HG03442 (cell line): ENCODE measurements at regions not wholly inside any gene's neighbourhood (a gene's known extent, or its start where the extent isn't known, plus 50 kb on each side); places are given as distances from the start of the nearest gene placed in this dataset.

ENCODE experiments used
- ATAC-seq: cut with Tn5 transposase; IDR thresholded peaks from one replicate; pipeline ENCODE4 v1.9.1; 2021; ENCODE audit warnings: mild to moderate bottlenecking, moderate library complexity; ENCODE audit not compliant: unreplicated experiment

GRCh38 chr3:195003893-195004289, 267.1 kb downstream of the XXYLT1 start:
- no peak for ATAC-seq

- no peak for ATAC-seq
These were observed 266.3 kb downstream of the XXYLT1 start for GRCh38 chr3:195004512-195005250.

DNA sequence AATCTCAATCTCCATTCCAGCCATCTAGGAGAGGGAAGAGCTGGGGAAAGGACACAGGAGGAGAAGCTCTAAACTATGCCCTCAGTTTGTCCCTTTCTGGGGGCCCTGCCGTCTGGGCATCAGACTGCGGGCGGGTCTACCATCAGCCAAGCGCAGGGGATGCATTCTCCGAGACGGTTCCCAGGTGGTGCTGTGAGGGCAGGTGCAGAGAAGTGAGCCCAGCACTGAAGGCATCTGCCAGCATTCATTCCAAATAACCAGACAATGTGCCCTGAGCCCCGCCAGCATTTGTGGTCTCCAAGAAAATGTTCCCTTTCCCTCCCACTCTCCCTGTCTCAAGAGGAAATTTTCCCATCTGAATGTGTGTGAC, 265.7 kb downstream of the XXYLT1 start:
- ATAC-seq = no peak

- ATAC-seq = no peak
These were observed 265.0 kb downstream of the XXYLT1 start for GRCh38 chr3:195005759-195006510.

- no peak for ATAC-seq
These were observed 263.8 kb downstream of the XXYLT1 start for GRCh38 chr3:195007151-195007550.

DNA sequence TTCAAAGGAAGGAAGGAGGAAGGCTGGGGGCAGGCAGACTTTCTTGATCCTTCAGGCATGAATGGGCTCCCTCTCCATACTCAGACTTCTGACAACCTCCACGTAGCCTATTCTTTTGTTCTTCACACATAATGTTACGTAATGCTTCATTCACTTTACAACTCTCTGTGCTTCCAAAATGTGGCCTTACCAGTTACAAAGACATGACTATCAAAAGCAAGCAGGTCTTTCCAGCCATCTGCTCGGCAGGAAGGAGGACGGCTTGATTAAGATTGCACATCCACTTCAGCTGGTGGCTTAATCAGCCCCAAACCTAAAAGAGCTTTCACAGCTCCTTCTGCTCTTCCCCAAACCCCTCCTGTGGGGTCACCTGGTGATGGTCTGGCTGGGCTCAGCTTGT, 263.2 kb downstream of the XXYLT1 start:
- ATAC-seq = no peak

DNA sequence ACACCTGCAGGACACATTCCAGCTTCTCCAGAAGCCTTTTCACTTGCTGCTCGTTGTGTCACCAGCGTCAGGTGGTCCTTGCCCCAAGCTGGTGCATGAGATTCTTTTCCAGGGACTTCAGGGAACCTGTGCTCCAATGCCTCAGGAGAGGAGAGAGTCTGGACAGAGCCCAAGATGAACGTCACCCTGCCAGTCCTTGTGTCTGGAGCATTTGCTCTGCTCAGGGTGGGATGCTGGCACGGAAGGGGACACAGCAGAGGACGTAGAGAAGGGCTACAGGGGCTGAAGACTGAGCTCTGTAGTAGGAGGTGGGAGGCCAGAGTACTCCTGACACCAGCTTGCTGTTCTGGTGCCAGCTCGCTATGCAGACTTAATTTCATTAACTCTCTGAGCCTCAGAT, 262.1 kb downstream of the XXYLT1 start:
- no peak for ATAC-seq

- no peak for ATAC-seq
These were observed 261.3 kb downstream of the XXYLT1 start for GRCh38 chr3:195009616-195010015.

GRCh38 chr3:195010551-195011100, 260.3 kb downstream of the XXYLT1 start:
- ATAC-seq = no peak

GRCh38 chr3:195011231-195011834, 259.6 kb downstream of the XXYLT1 start:
- ATAC-seq = no peak

DNA sequence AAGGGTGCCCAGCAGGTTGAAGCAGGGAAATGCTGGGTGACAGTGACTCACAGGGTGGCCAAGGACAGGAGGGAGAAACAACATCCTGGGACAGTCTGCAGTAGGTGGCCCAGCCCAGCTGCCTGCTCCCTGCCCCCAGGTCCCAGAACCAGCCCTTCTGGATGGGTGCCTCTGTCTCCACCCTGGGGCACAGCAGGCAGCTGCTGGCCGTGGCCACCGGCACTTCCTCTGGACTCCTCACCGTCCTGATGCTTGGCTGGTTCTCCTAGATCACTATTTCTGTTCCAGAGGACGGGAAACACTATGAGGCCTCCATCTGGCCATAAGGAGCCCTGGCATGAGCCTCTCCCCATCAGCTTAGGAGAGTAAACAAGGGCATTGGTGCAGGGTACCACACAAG, 258.9 kb downstream of the XXYLT1 start:
- no peak for ATAC-seq

- ATAC-seq = no peak
These were observed 258.4 kb downstream of the XXYLT1 start for GRCh38 chr3:195012571-195012970.

DNA sequence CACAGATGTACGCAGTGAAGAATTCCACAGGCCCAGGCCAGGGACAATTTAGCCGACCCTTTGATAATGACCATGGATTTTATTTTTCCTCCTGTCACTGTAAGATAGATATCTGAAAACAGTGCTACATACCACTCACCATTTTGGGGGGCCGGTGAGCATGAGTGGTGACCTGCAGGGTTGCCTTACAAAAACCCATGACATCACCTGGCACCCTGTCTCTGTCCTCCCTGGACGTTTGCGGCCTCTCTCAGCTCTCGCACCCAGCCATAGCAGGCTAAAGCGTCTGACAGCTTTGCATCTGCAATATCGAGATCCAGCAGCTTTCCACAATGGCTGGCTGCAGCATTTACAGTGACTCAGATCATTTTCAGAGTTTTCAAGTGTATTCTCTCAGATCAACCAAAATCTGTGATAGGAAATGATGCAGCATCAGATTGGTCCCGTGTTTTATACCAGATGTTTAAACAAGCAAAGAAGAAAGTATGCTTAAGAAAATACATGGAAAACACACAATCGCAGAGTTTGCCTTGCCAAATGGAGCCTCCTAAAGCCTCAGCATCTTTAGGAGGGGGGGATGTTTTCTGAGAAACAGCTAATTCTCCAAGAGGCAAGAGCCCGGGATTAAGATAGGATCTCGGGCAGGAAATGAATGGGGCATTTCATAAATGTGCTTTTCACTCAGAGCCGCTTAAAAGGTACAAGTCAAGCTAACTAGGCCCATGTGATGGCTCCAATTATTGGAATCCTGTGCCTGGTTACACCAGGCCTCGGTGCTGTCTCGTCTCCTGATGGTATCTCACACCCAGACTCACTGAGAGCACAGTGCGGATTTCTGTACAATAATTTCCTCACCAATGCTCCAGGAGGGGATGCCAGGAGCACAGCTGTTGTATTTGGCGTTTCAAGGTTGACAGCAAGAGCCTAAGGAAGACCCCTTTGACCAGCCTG, 257.3 kb downstream of the XXYLT1 start:
- no peak for ATAC-seq

DNA sequence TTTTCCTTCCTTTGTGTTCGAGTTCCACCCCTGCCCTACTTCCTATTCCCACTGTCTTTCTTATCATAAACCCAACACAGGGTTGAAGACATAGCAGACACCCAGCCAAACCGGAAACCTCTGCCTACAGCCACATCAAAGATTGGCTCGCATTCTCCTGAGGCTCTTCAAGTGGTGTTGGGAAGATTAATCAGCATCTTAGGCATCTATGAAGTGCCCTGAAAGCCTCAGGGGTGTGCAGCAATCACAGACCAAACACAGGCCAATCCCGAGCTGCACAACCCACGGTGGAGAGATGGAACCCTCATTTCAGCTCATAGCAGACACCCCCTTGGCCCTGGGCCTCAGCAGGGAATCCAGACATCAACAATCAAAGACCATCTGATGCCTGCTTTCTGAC, 255.9 kb downstream of the XXYLT1 start:
- ATAC-seq = no peak

GRCh38 chr3:195017151-195017550, 253.8 kb downstream of the XXYLT1 start:
- ATAC-seq = no peak
